GM19468 (cell line): ENCODE measurements at regions not wholly inside any gene's neighbourhood (a gene's known extent, or its start where the extent isn't known, plus 50 kb on each side); places are given as distances from the start of the nearest gene placed in this dataset.
"Not testable (repeated sequence)": the region's sequence is repeated elsewhere in the genome, so short reads cannot be mapped to it uniquely, and the experiment has no call there.

ENCODE experiments used
- ATAC-seq: cut with Tn5 transposase; IDR thresholded peaks from one replicate; pipeline ENCODE4 v1.9.1; 2021; ENCODE audit warnings: mild to moderate bottlenecking, moderate library complexity, moderate number of reproducible peaks; ENCODE audit not compliant: unreplicated experiment; ENCODE audit errors: extremely low read depth

GRCh38 chr1:187960125-187960638 lies 1131.4 kb downstream of the PLA2G4A start:
- no peak for ATAC-seq

DNA sequence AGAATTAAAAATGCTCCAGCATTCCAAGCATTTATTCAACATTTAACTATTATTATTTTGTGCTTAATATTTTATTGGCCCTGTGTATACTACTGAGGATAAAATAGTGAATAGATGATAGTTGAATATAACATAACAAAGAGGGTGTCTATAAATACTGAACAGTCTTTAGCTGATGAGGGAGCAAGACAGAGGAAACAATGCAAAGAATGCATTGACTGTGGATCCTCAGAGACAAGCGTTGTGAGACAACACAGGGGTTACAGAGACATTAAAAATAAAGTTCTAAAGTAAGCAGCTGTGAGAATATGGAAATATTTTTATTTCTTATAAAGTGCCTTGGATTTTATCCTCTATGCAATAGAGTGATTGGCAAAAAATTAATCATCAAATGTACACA lies 1133.1 kb downstream of the PLA2G4A start:
- no peak for ATAC-seq

DNA sequence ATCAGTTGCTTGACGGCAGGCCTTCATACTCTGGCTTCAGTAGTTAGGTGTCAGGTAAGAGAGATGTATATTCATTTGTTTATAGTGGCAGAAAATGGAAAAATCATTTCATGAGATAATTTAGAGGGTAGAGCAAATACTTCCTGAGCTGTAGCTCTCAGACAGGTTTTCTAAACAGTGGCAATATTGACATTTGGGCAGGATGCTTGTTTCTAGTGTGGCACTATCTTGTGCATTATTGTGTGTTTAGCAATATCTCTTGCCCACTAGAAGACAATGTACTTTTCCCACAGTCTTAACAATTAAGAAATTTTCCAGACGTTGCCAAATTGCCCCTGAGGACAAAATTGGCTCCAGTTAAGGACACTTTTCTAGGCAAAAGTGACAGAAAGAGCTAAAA lies 1143.1 kb downstream of the PLA2G4A start:
- ATAC-seq: no peak

DNA sequence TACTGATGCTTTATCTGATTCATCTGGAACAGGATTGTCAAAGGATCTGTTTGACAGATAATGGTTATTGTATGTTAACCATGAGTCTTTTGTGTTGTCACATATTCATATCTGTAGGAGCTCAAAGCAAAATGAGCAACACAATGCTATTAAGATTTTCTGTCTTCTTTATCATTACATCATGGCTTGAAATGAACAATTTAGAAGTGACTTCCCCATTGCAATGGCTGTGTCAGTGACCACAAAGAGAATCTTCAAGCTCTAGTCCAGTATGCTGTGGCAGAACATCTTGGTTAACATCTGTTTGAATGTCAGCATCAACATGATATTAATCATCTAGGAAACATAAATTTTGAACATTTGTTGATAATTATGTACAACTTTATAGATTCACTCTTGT lies 1148.5 kb downstream of the PLA2G4A start:
- no peak for ATAC-seq

DNA sequence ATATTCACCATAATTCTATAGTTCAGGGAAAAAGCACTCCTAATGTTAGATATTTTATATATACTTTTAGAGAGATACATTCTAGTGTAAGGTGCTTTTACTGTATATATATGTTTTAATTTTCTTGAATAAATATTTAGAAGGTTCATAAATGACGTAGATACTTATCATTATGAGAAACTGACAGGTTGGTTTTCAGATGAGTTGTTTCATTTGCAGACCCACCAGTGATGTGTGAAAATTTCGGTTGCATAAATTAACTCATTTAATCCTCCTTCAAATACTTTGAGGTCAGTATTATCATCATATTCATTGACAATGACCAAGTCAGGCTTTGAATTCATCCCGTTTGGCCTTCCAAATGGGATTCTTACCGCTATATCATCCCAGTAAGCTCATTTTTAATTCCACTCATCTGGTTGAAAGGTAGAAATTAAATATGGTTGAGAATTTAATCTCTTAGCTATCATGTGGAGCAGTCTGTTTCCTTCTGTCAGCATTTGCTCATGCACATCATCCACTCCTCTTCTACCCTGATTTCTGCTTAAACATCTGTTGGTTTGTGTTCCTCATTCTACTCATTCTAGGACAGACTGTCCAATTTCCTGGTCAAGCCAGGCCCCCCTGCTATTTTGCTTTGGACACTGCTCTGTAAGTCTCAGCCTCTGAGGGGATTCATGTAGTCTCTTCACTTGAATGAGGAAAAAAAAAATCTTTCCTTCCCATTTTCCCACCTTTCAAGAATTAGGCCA lies 1156.6 kb downstream of the PLA2G4A start:
- ATAC-seq: no peak

- ATAC-seq: peak; percentile 51
Measured at GRCh38 chr1:187985897-187986654, 1157.3 kb downstream of the PLA2G4A start.

DNA sequence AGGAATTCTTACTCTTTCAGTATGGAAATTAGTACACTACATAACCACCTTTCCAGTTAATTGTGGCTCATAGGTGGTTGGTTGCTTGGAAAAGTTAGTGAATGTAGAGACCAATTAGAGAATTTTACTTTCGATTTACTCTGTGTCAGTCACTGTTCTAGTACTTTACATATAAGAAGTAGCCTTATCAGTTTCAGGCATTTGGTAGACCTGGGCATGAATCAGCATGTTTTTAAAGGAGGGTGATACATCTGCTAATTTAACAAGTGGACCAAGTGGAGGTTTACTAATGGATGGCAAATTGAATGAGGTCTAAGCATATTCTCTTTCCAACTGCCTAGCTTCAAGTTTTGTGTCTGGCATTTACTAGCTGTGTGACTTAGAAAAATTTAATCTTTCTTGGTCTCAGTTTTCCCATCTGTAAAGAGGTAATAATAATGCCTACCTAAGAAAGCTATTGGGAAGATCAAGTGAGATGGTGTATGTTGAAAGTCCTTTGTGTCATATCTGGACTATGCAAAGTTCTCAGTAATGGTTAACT lies 1158.6 kb downstream of the PLA2G4A start:
- no peak for ATAC-seq

DNA sequence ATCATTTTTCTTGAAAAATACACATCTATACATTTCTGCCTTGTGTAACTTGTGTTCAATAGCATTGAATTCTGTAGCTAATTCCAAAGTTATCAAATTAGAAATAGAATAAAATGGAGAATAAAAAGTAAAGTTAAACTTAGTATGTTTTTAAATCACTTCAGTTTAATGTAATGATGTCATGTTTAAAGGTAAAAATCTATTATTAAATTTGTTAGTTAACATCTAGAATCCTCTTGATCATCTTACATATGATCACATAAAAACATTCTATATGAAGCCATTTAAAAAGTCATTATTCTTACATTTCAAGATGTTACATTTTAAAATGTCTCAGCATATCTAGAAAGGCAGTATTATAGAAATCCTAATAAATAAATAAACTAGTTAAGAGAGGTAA lies 1163.2 kb downstream of the PLA2G4A start:
- no peak for ATAC-seq

GRCh38 chr1:187996780-187997179 lies 1168.0 kb downstream of the PLA2G4A start:
- no peak for ATAC-seq

DNA sequence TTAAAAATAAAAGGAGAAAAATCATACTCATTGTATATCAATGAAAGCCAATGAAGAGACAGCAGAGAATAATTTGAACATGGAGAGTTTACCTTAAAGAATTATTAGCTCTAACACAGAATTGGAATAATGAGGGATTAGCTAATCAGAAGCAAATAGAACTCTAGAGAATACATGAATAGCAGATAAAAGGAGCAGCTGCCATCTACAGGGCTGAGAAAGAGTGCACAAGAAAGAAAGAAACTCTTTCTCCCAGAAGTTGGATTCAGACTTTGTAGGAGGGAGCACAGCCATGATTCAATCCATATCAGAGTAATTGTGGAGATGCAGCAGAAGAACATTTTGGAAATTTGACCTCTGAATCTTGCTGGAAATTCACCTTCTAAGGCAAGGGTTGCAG lies 1171.2 kb downstream of the PLA2G4A start:
- no peak for ATAC-seq

GRCh38 chr1:188003687-188004086 lies 1174.9 kb downstream of the PLA2G4A start:
- not testable (repeated sequence) for ATAC-seq

DNA sequence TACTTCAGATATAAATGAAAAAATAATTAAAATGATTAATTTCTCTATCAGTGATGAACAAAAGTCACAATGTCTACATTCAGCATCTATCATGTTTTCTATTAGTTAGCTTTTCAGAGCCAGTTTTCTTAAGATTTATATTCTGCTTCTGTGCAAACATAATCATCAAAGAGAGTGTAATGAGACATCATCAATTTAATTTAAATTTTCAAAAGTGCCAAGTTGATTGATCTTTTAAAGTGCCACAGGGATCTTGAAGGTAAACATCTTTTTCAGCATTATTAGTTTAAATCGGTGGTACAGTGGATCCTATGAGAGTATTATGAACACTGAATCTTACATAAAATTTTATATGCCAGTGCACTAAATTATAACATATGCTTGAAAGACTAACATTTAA lies 1176.1 kb downstream of the PLA2G4A start:
- ATAC-seq: no peak

DNA sequence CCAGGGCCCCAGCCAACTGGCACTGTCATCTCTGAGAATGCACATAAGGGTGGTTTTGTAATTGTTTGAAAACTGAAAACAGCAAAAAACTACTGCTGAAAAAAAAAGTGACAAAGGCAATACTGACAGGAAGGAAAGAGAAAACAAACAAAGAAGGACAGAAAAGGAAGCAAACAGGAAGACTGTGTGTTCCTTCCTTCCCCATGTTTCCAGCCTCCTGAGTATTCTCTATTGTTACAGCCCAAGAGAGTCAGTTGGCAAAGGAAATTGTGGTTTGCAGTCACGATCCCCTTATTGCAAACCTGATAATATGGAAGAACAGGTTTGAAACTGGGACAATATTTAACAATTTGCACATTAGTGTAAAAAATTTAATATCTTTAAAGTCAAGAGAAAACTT lies 1177.6 kb downstream of the PLA2G4A start:
- no peak for ATAC-seq

DNA sequence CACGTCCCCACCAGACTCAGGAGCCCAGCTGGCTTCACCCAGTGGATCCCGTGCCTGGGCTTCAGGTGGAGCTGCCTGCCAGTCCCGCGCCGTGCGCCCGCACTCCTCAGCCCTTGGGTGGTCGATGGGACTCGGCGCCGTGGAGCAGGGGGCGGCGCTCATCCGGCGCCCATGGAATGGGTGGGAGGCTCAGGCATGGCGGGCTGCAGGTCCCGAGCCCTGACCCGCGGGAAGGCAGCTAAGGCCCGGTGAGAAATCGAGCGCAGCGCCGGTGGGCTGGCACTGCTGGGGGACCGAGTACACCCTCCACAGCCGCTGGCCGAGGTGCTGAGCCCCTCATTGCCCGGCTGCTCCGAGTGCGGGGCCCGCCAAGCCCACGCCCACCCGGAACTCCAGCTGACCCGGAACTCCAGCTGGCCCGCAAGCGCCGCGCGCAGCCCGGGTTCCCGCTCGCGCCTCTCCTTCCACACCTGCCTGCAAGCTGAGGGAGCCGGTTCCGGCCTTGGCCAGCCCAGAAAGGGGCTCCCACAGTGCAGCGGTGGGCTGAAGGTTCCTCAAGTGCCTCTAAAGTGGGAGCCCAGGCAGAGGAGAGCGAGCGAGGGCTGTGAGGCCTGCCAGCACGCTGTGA lies 1184.6 kb downstream of the PLA2G4A start:
- ATAC-seq: not testable (repeated sequence)

DNA sequence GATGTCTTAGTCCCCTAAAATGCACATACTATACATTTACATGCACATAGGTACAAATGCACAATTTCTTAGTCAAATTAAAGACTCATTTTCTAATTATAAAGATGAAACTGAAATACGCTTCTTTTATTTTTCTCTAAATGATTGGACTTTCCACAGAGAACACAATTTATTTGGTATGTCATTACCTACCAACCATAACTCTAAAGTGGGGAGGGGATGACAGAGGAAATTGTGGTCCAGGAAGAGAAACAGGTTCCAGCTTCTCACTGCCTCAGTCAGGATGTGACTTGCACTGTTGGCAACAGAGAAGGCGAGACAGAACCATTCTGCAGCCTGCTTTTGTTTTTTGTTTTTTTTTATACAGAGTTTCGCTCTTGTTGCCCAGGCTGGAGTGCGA lies 1189.2 kb downstream of the PLA2G4A start:
- ATAC-seq: no peak

DNA sequence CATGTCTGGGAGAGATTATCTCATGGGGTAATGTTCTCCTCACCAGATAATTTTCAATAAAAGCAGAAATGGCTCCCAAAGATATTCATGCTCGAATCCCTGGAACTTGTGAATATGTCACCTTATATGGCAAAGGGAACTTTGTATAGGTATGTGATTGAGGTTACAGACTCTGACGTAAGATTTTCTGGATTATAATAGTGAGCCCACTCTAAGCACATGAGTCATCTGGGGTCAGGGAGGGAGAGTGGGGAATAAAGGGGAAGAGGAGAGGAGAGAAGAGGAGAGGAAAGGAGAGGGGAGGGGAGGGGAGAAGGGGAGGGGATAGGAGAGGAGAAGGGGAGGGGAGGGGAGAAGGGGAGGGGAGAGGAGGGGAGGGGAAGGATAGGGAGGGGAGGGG lies 1193.9 kb downstream of the PLA2G4A start:
- ATAC-seq: no peak

DNA sequence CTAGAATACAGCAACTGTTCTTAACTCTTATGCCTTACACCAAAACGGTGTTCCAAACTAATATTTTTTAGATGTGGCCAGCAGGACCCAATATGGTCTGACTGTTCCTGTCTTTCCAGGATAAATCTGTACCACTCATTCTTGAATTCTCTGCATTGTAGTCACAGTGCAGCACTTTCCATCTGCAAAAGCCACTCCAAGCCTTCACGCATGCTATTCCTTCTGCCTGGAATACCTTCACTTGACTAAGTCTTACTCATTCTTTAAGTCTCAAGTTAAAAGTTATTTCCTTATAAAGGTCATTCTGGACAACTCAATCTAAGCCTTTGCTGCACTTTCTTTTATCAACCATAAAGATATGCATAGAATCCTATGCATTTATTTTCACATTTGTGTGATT lies 1194.5 kb downstream of the PLA2G4A start:
- ATAC-seq: no peak

- ATAC-seq: peak; percentile 74
Measured at GRCh38 chr1:188027613-188028012, 1198.9 kb downstream of the PLA2G4A start.

GRCh38 chr1:188037572-188037971 lies 1208.8 kb downstream of the PLA2G4A start:
- not testable (repeated sequence) for ATAC-seq

- no peak for ATAC-seq
Measured at GRCh38 chr1:188043536-188044245, 1214.9 kb downstream of the PLA2G4A start.
